Stimulated activated CD4-positive, alpha-beta T cell treated with anti-CD3 and anti-CD28 coated beads, Interleukin-1b, Interleukin-23, amount 100 ng/mL, for 48 hours (primary cell): ENCODE measurements at regions not wholly inside any gene's neighbourhood (a gene's known extent, or its start where the extent isn't known, plus 50 kb on each side); places are given as distances from the start of the nearest gene placed in this dataset.
"Not testable (repeated sequence)": the region's sequence is repeated elsewhere in the genome, so short reads cannot be mapped to it uniquely, and the experiment has no call there.

ENCODE experiments used
- DNase-seq: peaks from one replicate; pipeline ENCODE4 v3.0.0-alpha.2; 2020

GRCh38 chr16:47897105-47897504, 258.7 kb downstream of the ABCC12 start:
- DNase-seq: not testable (repeated sequence)

- DNase-seq: no peak
Observed at GRCh38 chr16:47895146-47895545, 260.6 kb downstream of the ABCC12 start.

GRCh38 chr16:47892999-47893398, 262.8 kb downstream of the ABCC12 start:
- no peak for DNase-seq

GRCh38 chr16:47888734-47889133, 267.1 kb downstream of the ABCC12 start:
- no peak for DNase-seq

GRCh38 chr16:47888142-47888541, 267.7 kb downstream of the ABCC12 start:
- no peak for DNase-seq

GRCh38 chr16:47887496-47887895, 268.3 kb downstream of the ABCC12 start:
- DNase-seq: no peak

- no peak for DNase-seq
Observed at GRCh38 chr16:47886631-47887415, 269.0 kb downstream of the ABCC12 start.

- no peak for DNase-seq
Observed at GRCh38 chr16:47886139-47886538, 269.7 kb downstream of the ABCC12 start.

- no peak for DNase-seq
Observed at GRCh38 chr16:47885489-47885888, 270.3 kb downstream of the ABCC12 start.

GRCh38 chr16:47884116-47884725, 271.6 kb downstream of the ABCC12 start:
- no peak for DNase-seq

GRCh38 chr16:47881574-47881973, 274.2 kb downstream of the ABCC12 start:
- DNase-seq: no peak

- DNase-seq: no peak
Observed at GRCh38 chr16:47880653-47881052, 275.1 kb downstream of the ABCC12 start.

GRCh38 chr16:47877166-47877565, 278.6 kb downstream of the ABCC12 start:
- no peak for DNase-seq

GRCh38 chr16:47876511-47876910, 279.3 kb downstream of the ABCC12 start:
- no peak for DNase-seq

- no peak for DNase-seq
Observed at GRCh38 chr16:47873434-47873833, 282.4 kb downstream of the ABCC12 start.

GRCh38 chr16:47872225-47872624, 283.6 kb downstream of the ABCC12 start:
- DNase-seq: no peak

GRCh38 chr16:47866423-47866822, 289.4 kb downstream of the ABCC12 start:
- DNase-seq: no peak

- DNase-seq: no peak
Observed at GRCh38 chr16:47865337-47865855, 290.4 kb downstream of the ABCC12 start.

- not testable (repeated sequence) for DNase-seq
Observed at GRCh38 chr16:47864262-47864661, 291.5 kb downstream of the ABCC12 start.

- DNase-seq: no peak
Observed at GRCh38 chr16:47861999-47862398, 293.8 kb downstream of the ABCC12 start.

GRCh38 chr16:47858333-47858982, 297.3 kb downstream of the ABCC12 start:
- DNase-seq: no peak

GRCh38 chr16:47855431-47855830, 300.4 kb downstream of the ABCC12 start:
- DNase-seq: no peak

- DNase-seq: no peak
Observed at GRCh38 chr16:47854737-47855136, 301.1 kb downstream of the ABCC12 start.

GRCh38 chr16:47852991-47853390, 302.8 kb downstream of the ABCC12 start:
- no peak for DNase-seq
